ENCODE measurements at regions not wholly inside any gene's neighbourhood (a gene's known extent, or its start where the extent isn't known, plus 50 kb on each side); places are given as distances from the start of the nearest gene placed in this dataset.

DNA sequence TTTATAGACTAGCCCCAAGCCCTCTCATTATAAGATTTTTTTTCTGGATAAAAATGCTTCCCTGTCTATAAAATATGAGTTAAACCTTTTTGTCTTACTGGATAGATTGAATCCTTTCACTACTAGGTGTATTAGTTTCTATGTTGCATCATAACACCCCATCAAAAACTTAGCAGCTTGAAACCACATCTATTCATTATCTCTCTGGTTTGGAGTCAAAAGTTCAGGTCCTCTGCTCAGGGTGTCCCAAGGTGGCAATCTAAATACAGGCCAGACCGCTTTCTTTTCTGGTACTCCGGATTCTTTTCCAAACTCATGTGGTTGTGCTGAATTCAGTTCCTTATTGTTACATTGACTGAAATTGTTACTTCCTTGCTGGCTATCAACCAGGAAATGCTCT, 515.5 kb downstream of the PDHA2 start:
- Mint-ChIP-seq H3K4me1 (peaks cover 9% of the 10 kb centered on the region), H3K27ac (no peak overlapping the region; the same call in 1 of the 2 replicates), H3K36me3 (ENCODE audit: low read depth) (no peaks in the 10 kb centered on the region), H3K9me3 (no peaks in the 10 kb centered on the region), H3K4me3 (no peak overlapping the region), H3K27me3 (ENCODE audit: insufficient read depth, low read depth, poor library complexity) (peaks cover 2% of the 10 kb centered on the region)
- no peaks in the 10 kb centered on the region for H3F3A ChIP-seq (replicated peaks; ENCODE audit: low read depth)
- DNase-seq (ENCODE audit: low spot score): no peak
- no peak overlapping the region for H3K27ac ChIP-seq (ENCODE audit: low read depth)
- no peaks in the 10 kb centered on the region for H3K79me2 ChIP-seq (replicated peaks; ENCODE audit: insufficient read depth)
- H3K4me1 ChIP-seq (ENCODE audit: insufficient read depth): peaks cover 7% of the 10 kb centered on the region; the same call in 1 of the 2 replicates
- TF ChIP-seq NANOG (IDR thresholded peaks at IDR 0.05; ENCODE audit: borderline replicate concordance): no peak
- TF ChIP-seq CREB1 (CRISPR knock-in tag; IDR thresholded peaks at IDR 0.05; ENCODE audit: low read depth): no peak
- no peak for TF ChIP-seq ETS1 (IDR thresholded peaks at IDR 0.05)
- TF ChIP-seq, protein P1, sequence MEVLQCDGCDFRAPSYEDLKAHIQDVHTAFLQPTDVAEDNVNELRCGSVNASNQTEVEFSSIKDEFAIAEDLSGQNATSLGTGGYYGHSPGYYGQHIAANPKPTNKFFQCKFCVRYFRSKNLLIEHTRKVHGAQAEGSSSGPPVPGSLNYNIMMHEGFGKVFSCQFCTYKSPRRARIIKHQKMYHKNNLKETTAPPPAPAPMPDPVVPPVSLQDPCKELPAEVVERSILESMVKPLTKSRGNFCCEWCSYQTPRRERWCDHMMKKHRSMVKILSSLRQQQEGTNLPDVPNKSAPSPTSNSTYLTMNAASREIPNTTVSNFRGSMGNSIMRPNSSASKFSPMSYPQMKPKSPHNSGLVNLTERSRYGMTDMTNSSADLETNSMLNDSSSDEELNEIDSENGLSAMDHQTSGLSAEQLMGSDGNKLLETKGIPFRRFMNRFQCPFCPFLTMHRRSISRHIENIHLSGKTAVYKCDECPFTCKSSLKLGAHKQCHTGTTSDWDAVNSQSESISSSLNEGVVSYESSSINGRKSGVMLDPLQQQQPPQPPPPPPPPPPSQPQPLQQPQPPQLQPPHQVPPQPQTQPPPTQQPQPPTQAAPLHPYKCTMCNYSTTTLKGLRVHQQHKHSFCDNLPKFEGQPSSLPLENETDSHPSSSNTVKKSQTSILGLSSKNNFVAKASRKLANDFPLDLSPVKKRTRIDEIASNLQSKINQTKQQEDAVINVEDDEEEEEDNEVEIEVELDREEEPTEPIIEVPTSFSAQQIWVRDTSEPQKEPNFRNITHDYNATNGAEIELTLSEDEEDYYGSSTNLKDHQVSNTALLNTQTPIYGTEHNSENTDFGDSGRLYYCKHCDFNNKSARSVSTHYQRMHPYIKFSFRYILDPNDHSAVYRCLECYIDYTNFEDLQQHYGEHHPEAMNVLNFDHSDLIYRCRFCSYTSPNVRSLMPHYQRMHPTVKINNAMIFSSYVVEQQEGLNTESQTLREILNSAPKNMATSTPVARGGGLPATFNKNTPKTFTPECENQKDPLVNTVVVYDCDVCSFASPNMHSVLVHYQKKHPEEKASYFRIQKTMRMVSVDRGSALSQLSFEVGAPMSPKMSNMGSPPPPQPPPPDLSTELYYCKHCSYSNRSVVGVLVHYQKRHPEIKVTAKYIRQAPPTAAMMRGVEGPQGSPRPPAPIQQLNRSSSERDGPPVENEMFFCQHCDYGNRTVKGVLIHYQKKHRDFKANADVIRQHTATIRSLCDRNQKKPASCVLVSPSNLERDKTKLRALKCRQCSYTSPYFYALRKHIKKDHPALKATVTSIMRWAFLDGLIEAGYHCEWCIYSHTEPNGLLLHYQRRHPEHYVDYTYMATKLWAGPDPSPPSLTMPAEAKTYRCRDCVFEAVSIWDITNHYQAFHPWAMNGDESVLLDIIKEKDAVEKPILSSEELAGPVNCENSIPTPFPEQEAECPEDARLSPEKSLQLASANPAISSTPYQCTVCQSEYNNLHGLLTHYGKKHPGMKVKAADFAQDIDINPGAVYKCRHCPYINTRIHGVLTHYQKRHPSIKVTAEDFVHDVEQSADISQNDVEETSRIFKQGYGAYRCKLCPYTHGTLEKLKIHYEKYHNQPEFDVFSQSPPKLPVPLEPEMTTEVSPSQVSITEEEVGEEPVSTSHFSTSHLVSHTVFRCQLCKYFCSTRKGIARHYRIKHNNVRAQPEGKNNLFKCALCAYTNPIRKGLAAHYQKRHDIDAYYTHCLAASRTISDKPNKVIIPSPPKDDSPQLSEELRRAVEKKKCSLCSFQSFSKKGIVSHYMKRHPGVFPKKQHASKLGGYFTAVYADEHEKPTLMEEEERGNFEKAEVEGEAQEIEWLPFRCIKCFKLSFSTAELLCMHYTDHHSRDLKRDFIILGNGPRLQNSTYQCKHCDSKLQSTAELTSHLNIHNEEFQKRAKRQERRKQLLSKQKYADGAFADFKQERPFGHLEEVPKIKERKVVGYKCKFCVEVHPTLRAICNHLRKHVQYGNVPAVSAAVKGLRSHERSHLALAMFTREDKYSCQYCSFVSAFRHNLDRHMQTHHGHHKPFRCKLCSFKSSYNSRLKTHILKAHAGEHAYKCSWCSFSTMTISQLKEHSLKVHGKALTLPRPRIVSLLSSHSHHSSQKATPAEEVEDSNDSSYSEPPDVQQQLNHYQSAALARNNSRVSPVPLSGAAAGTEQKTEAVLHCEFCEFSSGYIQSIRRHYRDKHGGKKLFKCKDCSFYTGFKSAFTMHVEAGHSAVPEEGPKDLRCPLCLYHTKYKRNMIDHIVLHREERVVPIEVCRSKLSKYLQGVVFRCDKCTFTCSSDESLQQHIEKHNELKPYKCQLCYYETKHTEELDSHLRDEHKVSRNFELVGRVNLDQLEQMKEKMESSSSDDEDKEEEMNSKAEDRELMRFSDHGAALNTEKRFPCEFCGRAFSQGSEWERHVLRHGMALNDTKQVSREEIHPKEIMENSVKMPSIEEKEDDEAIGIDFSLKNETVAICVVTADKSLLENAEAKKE (CRISPR knock-in tag; IDR thresholded peaks at IDR 0.05): no peak
- TF ChIP-seq ZNF331 (CRISPR knock-in tag; IDR thresholded peaks at IDR 0.05; ENCODE audit: low read depth): no peak
- TF ChIP-seq REST (IDR thresholded peaks at IDR 0.05; ENCODE audit: unreplicated experiment): no peak
- TF ChIP-seq EZH2phosphoT487 (IDR thresholded peaks at IDR 0.05; ENCODE audit: unreplicated experiment): no peak
- TF ChIP-seq CTCF (conservative IDR thresholded peaks at IDR 0.05; ENCODE audit: low read depth in 2 of 2): no peak
- TF ChIP-seq POLR2AphosphoS5 (IDR thresholded peaks at IDR 0.05; ENCODE audit: low read depth): no peak
- no peak for TF ChIP-seq ZNF114 (CRISPR knock-in tag; IDR thresholded peaks at IDR 0.05)
- TF ChIP-seq STAT1 (IDR thresholded peaks at IDR 0.05; ENCODE audit: unreplicated experiment): no peak
- no peak for TF ChIP-seq EZH2 (IDR thresholded peaks at IDR 0.05; ENCODE audit: low read depth, unreplicated experiment)
- TF ChIP-seq JUNB (IDR thresholded peaks at IDR 0.05; ENCODE audit: unreplicated experiment): no peak
- no peaks in the 10 kb centered on the region for H3K27me3 ChIP-seq (ENCODE audit: insufficient read depth)
- no peaks in the 10 kb centered on the region for H3K36me3 ChIP-seq (ENCODE audit: insufficient read depth)
- no peak overlapping the region for H2AFZ ChIP-seq
- no peak overlapping the region for H3K4me2 ChIP-seq
- H3K4me3 ChIP-seq: no peak overlapping the region
- H4K20me1 ChIP-seq (replicated peaks; ENCODE audit: insufficient read depth): no peaks in the 10 kb centered on the region
- no peak for ATAC-seq
- H3K9me2 ChIP-seq (ENCODE audit: insufficient read depth): no peaks in the 10 kb centered on the region

All from GM23338 (cell line).